NCI-H1694 (cell line): ENCODE measurements at regions not wholly inside any gene's neighbourhood (a gene's known extent, or its start where the extent isn't known, plus 50 kb on each side); places are given as distances from the start of the nearest gene placed in this dataset.
"Not testable (repeated sequence)": the region's sequence is repeated elsewhere in the genome, so short reads cannot be mapped to it uniquely, and the experiment has no call there.

ENCODE experiments used
- DNase-seq: peaks from one replicate; lab custom pipeline; 2025; lab: John Stamatoyannopoulos, UW

- DNase-seq = not testable (repeated sequence)
Observed at GRCh38 chr4:59724286-59724685, 1475.8 kb upstream of the ADGRL3 start.

- no peak for DNase-seq
Observed at GRCh38 chr4:59727745-59728144, 1472.4 kb upstream of the ADGRL3 start.

- no peak for DNase-seq
Observed at GRCh38 chr4:59728496-59728895, 1471.6 kb upstream of the ADGRL3 start.

GRCh38 chr4:59729321-59729720 is 1470.8 kb upstream of the ADGRL3 start:
- DNase-seq = no peak

GRCh38 chr4:59748433-59748832 is 1451.7 kb upstream of the ADGRL3 start:
- DNase-seq = no peak

- no peak for DNase-seq
Observed at GRCh38 chr4:59759082-59759825, 1440.9 kb upstream of the ADGRL3 start.

GRCh38 chr4:59762344-59762743 is 1437.8 kb upstream of the ADGRL3 start:
- no peak for DNase-seq

GRCh38 chr4:59770601-59771264 is 1429.4 kb upstream of the ADGRL3 start:
- DNase-seq = no peak

GRCh38 chr4:59772641-59773139 is 1427.4 kb upstream of the ADGRL3 start:
- no peak for DNase-seq

GRCh38 chr4:59780271-59780670 is 1419.9 kb upstream of the ADGRL3 start:
- DNase-seq = not testable (repeated sequence)

GRCh38 chr4:59805176-59805575 is 1395.0 kb upstream of the ADGRL3 start:
- DNase-seq = no peak

- no peak for DNase-seq
Observed at GRCh38 chr4:59814402-59815010, 1385.6 kb upstream of the ADGRL3 start.

GRCh38 chr4:59818656-59819055 is 1381.5 kb upstream of the ADGRL3 start:
- no peak for DNase-seq

- no peak for DNase-seq
Observed at GRCh38 chr4:59823311-59823710, 1376.8 kb upstream of the ADGRL3 start.

- no peak for DNase-seq
Observed at GRCh38 chr4:59825104-59825503, 1375.0 kb upstream of the ADGRL3 start.

- DNase-seq = no peak
Observed at GRCh38 chr4:59831746-59832145, 1368.4 kb upstream of the ADGRL3 start.

GRCh38 chr4:59834943-59835342 is 1365.2 kb upstream of the ADGRL3 start:
- no peak for DNase-seq

GRCh38 chr4:59837751-59838150 is 1362.4 kb upstream of the ADGRL3 start:
- DNase-seq = no peak

GRCh38 chr4:59838236-59838635 is 1361.9 kb upstream of the ADGRL3 start:
- no peak for DNase-seq

- no peak for DNase-seq
Observed at GRCh38 chr4:59841698-59842097, 1358.4 kb upstream of the ADGRL3 start.

GRCh38 chr4:59848457-59848856 is 1351.7 kb upstream of the ADGRL3 start:
- no peak for DNase-seq

- DNase-seq = no peak
Observed at GRCh38 chr4:59855630-59856352, 1344.3 kb upstream of the ADGRL3 start.
